PFSK-1 (cell line): ENCODE measurements at regions not wholly inside any gene's neighbourhood (a gene's known extent, or its start where the extent isn't known, plus 50 kb on each side); places are given as distances from the start of the nearest gene placed in this dataset.

Experiments
- FOXP2 ChIP-seq: optimal IDR thresholded peaks from 2 replicates; pipeline ENCODE3; 2011; ENCODE audit warnings: borderline replicate concordance, control low read depth, inconsistent platforms; ENCODE audit not compliant: insufficient read depth; ENCODE audit errors: extremely low read length, extremely low read depth
- POLR2AphosphoS5 ChIP-seq: IDR thresholded peaks from 2 replicates; pipeline ENCODE4 v1.6.1; 2012; ENCODE audit warnings: low read depth, mild to moderate bottlenecking, control low read depth, low read length, moderate library complexity
- SIN3A ChIP-seq: IDR thresholded peaks from 2 replicates; pipeline ENCODE4 v1.6.1; 2012; ENCODE audit warnings: mild to moderate bottlenecking, low read length, moderate library complexity, borderline replicate concordance; ENCODE audit not compliant: insufficient read depth
- TAF1 ChIP-seq: IDR thresholded peaks from 2 replicates; pipeline ENCODE4 v1.6.1; 2012; ENCODE audit warnings: low read length, control low read depth, borderline replicate concordance; ENCODE audit not compliant: insufficient read depth
- TF ChIP-seq, protein P1 (sequence below), 2 experiments: IDR thresholded peaks; 2 replicates each; pipeline versions ENCODE4 v1.6.1 to v1.8.0; 2011 to 2012; ENCODE audit warnings: low read depth in 2 of 2, low read length in 2 of 2, control low read depth in 1 of 2, inconsistent platforms in 1 of 2, mild to moderate bottlenecking in 1 of 2, moderate library complexity in 1 of 2; ENCODE audit not compliant: insufficient read depth in 1 of 2

DNA sequence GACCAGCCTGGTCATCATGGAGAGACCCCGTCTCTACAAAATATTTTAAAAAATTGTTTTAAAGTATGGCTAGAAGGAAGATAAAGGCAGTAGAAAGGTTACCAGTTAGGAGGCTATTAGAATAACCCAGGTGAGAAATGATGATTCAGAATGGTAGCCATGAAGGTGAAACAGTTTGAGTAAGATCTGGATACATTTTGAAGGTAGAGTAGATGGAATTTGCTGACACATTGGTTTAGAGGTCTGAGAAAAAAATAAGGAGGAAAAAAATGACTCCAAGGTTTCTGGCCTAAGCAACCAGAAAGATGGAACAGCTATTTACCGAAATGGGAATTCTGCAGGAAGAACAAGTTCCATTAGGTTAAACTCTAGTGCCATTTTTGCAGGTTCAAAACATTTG is 167.9 kb upstream of the TAB2 start:
- no peak for TF ChIP-seq FOXP2
- TF ChIP-seq TAF1 = no peak
- TF ChIP-seq POLR2AphosphoS5 = no peak
- TF ChIP-seq SIN3A = no peak
- TF ChIP-seq, protein P1, sequence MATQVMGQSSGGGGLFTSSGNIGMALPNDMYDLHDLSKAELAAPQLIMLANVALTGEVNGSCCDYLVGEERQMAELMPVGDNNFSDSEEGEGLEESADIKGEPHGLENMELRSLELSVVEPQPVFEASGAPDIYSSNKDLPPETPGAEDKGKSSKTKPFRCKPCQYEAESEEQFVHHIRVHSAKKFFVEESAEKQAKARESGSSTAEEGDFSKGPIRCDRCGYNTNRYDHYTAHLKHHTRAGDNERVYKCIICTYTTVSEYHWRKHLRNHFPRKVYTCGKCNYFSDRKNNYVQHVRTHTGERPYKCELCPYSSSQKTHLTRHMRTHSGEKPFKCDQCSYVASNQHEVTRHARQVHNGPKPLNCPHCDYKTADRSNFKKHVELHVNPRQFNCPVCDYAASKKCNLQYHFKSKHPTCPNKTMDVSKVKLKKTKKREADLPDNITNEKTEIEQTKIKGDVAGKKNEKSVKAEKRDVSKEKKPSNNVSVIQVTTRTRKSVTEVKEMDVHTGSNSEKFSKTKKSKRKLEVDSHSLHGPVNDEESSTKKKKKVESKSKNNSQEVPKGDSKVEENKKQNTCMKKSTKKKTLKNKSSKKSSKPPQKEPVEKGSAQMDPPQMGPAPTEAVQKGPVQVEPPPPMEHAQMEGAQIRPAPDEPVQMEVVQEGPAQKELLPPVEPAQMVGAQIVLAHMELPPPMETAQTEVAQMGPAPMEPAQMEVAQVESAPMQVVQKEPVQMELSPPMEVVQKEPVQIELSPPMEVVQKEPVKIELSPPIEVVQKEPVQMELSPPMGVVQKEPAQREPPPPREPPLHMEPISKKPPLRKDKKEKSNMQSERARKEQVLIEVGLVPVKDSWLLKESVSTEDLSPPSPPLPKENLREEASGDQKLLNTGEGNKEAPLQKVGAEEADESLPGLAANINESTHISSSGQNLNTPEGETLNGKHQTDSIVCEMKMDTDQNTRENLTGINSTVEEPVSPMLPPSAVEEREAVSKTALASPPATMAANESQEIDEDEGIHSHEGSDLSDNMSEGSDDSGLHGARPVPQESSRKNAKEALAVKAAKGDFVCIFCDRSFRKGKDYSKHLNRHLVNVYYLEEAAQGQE (IDR thresholded peaks at IDR 0.05; ENCODE audit: insufficient read depth in 1 of 2, low read depth in 2 of 2, low read length in 2 of 2) = no peak

- TF ChIP-seq POLR2AphosphoS5 (no peak), TAF1 (no peak), SIN3A (no peak), FOXP2 (no peak)
- TF ChIP-seq, protein P1 (IDR thresholded peaks at IDR 0.05; ENCODE audit: insufficient read depth in 1 of 2, low read depth in 2 of 2, low read length in 2 of 2) = no peak
These were observed 167.2 kb upstream of the TAB2 start for GRCh38 chr6:149150301-149150700.

DNA sequence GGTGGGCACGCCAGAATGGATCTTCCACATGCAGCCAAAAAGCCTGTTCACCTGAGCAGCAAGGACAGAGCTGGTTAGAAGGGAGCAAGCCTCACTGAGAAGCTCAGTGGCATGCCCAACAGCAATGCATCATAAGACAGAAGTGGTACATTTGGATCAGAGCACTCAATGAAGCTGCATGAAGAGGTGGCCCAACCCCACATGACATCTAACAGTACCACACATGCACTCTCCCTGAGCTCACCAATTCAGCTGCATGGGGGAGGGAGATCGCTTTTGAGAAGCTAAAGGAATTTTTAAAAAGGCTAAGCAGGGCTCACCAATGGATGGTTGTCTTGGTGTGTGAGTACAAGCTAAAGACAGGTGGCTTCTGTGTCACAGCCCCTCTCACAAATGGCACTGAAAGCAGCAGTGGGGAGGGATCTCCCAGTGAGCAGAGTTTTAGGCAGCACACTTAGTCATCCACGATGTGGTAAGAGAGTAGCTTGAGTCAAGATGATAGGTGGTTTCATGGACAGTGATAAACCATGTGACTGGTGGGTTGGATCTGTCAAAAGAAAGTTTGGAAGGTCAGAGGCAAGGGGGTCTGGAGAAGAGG is 166.6 kb upstream of the TAB2 start:
- TF ChIP-seq TAF1 (no peak), SIN3A (no peak), POLR2AphosphoS5 (no peak), FOXP2 (no peak)
- TF ChIP-seq, protein P1 (IDR thresholded peaks at IDR 0.05; ENCODE audit: insufficient read depth in 1 of 2, low read depth in 2 of 2, low read length in 2 of 2) = no peak

- no peak for TF ChIP-seq POLR2AphosphoS5
- TF ChIP-seq, protein P1 (IDR thresholded peaks at IDR 0.05; ENCODE audit: insufficient read depth in 1 of 2, low read depth in 2 of 2, low read length in 2 of 2) = no peak
- no peak for TF ChIP-seq SIN3A
- TF ChIP-seq FOXP2 = no peak
- TF ChIP-seq TAF1 = no peak
These were observed 165.0 kb upstream of the TAB2 start for GRCh38 chr6:149152521-149152920.

- TF ChIP-seq POLR2AphosphoS5 (no peak), FOXP2 (no peak), TAF1 (no peak), SIN3A (no peak)
- TF ChIP-seq, protein P1 (IDR thresholded peaks at IDR 0.05; ENCODE audit: insufficient read depth in 1 of 2, low read depth in 2 of 2, low read length in 2 of 2) = no peak
These were observed 164.4 kb upstream of the TAB2 start for GRCh38 chr6:149153100-149153499.
